WTC11 (cell line): ENCODE measurements at regions not wholly inside any gene's neighbourhood (a gene's known extent, or its start where the extent isn't known, plus 50 kb on each side); places are given as distances from the start of the nearest gene placed in this dataset.

ENCODE experiments used
- ATAC-seq: fragments of 200-7000 bp; cut with Tn5 transposase; 2 replicates; pipeline ENCODE4 v1.10.0; 2021; ENCODE audit warnings: mild to moderate bottlenecking, moderate library complexity
- CTCF ChIA-PET: fragments of 300-600 bp; sonication (Branson Sonifier 250); formaldehyde crosslinking; loops from one replicate; lab custom pipeline; 2021; ENCODE audit warnings: antibody characterized with exemption; lab: Charles Lee
- POLR2A ChIA-PET: fragments of 350-600 bp; sonication (Branson Sonifier 250); formaldehyde crosslinking; loops from one replicate; lab custom pipeline; 2021; ENCODE audit warnings: antibody characterized with exemption; lab: Charles Lee
- DNase-seq: peaks from one replicate; pipeline ENCODE4 v3.0.0; 2021; ENCODE audit warnings: low spot score
- H3K27ac Mint-ChIP-seq: 2 replicates; pipeline ENCODE4 v1.8.0; 2021; ENCODE audit warnings: mixed read lengths
- H3K27me3 Mint-ChIP-seq: 2 replicates; pipeline ENCODE4 v1.8.0; 2021; ENCODE audit warnings: low read depth, mild to moderate bottlenecking, moderate library complexity, mixed read lengths
- H3K36me3 Mint-ChIP-seq: 2 replicates; pipeline ENCODE4 v1.8.0; 2021; ENCODE audit warnings: mixed read lengths
- H3K4me1 Mint-ChIP-seq: 2 replicates; pipeline ENCODE4 v1.8.0; 2022; ENCODE audit warnings: mixed read lengths
- H3K4me3 Mint-ChIP-seq: 2 replicates; pipeline ENCODE4 v1.8.0; 2021; ENCODE audit warnings: mild to moderate bottlenecking, moderate library complexity, mixed read lengths
- H3K9me3 Mint-ChIP-seq: 2 replicates; pipeline ENCODE4 v1.8.0; 2021; ENCODE audit warnings: mixed read lengths
- ATF2 ChIP-seq: sonication (generic); formaldehyde crosslinking; IDR thresholded peaks from 2 replicates; pipeline ENCODE4 v1.8.1; 2022; ENCODE audit warnings: low read depth, missing genetic modification reagents, borderline replicate concordance
- ATF3 ChIP-seq: sonication (generic); formaldehyde crosslinking; conservative IDR thresholded peaks from 2 replicates; pipeline ENCODE4 v1.8.1; 2022; ENCODE audit warnings: mild to moderate bottlenecking, missing genetic modification reagents
- ERG ChIP-seq: fragments of 250-450 bp; sonication (Bioruptor Pico); IDR thresholded peaks from 2 replicates; pipeline ENCODE4 v1.8.0; 2021; ENCODE audit warnings: mild to moderate bottlenecking
- HMGXB4 ChIP-seq: sonication (generic); formaldehyde crosslinking; IDR thresholded peaks from 2 replicates; pipeline ENCODE4 v1.8.1; 2023; ENCODE audit warnings: mild to moderate bottlenecking, moderate library complexity, missing genetic modification reagents
- JAZF1 ChIP-seq: fragments of 250-450 bp; sonication (Bioruptor Pico); IDR thresholded peaks from 2 replicates; pipeline ENCODE4 v1.9.0; 2021; ENCODE audit warnings: moderate library complexity, mild to moderate bottlenecking, inconsistent platforms
- MAX ChIP-seq: sonication (generic); formaldehyde crosslinking; IDR thresholded peaks from 2 replicates; pipeline ENCODE4 v1.8.0; 2022; ENCODE audit warnings: mild to moderate bottlenecking, missing genetic modification reagents
- NFE2L1 ChIP-seq: sonication (generic); formaldehyde crosslinking; IDR thresholded peaks from 2 replicates; pipeline ENCODE4 v1.8.1; 2023; ENCODE audit warnings: missing genetic modification reagents
- NR2C2 ChIP-seq: sonication (generic); formaldehyde crosslinking; IDR thresholded peaks from 2 replicates; pipeline ENCODE4 v1.8.0; 2022; ENCODE audit warnings: mild to moderate bottlenecking, missing genetic modification reagents
- OVOL2 ChIP-seq: fragments of 250-450 bp; sonication (Bioruptor Pico); IDR thresholded peaks from 2 replicates; pipeline ENCODE4 v1.9.0; 2021; ENCODE audit warnings: mild to moderate bottlenecking, borderline replicate concordance
- SOX15 ChIP-seq: fragments of 250-450 bp; sonication (Bioruptor Pico); IDR thresholded peaks from 2 replicates; pipeline ENCODE4 v1.9.0; 2021; ENCODE audit warnings: mild to moderate bottlenecking
- TCF7 ChIP-seq: sonication (generic); formaldehyde crosslinking; IDR thresholded peaks from 2 replicates; pipeline ENCODE4 v1.8.0; 2022; ENCODE audit warnings: mild to moderate bottlenecking, low read depth, missing genetic modification reagents, moderate library complexity
- TEAD4 ChIP-seq: sonication (generic); formaldehyde crosslinking; IDR thresholded peaks from 2 replicates; pipeline ENCODE4 v1.8.0; 2022; ENCODE audit warnings: mild to moderate bottlenecking, missing genetic modification reagents
- ZBTB21 ChIP-seq: sonication (generic); formaldehyde crosslinking; IDR thresholded peaks from 2 replicates; pipeline ENCODE4 v1.8.1; 2023; ENCODE audit warnings: mild to moderate bottlenecking, missing genetic modification reagents, borderline replicate concordance
- ZNF396 ChIP-seq: fragments of 250-450 bp; sonication (Bioruptor Pico); IDR thresholded peaks from 2 replicates; pipeline ENCODE4 v1.8.0; 2021; ENCODE audit warnings: mild to moderate bottlenecking, moderate library complexity, borderline replicate concordance
- ZNF416 ChIP-seq: fragments of 250-450 bp; sonication (Bioruptor Pico); IDR thresholded peaks from 2 replicates; pipeline ENCODE4 v1.9.0; 2021; ENCODE audit warnings: mild to moderate bottlenecking, inconsistent platforms
- ZSCAN18 ChIP-seq: fragments of 250-450 bp; sonication (Bioruptor Pico); IDR thresholded peaks from 2 replicates; pipeline ENCODE4 v2.1.2; 2022; ENCODE audit warnings: mild to moderate bottlenecking, moderate library complexity
- TF ChIP-seq, protein P1 (sequence below): sonication (generic); formaldehyde crosslinking; IDR thresholded peaks from 2 replicates; pipeline ENCODE4 v1.8.1; 2022; ENCODE audit warnings: low read depth, mild to moderate bottlenecking, moderate library complexity, missing genetic modification reagents, borderline replicate concordance
- TF ChIP-seq, protein P2 (sequence below): sonication (generic); formaldehyde crosslinking; IDR thresholded peaks from 2 replicates; pipeline ENCODE4 v1.8.1; 2023; ENCODE audit warnings: mild to moderate bottlenecking, missing genetic modification reagents, moderate library complexity
- TF ChIP-seq, protein P3 (sequence below): sonication (generic); formaldehyde crosslinking; IDR thresholded peaks from 2 replicates; pipeline ENCODE4 v1.8.1; 2022; ENCODE audit warnings: mild to moderate bottlenecking, moderate library complexity, missing genetic modification reagents
- TF ChIP-seq, protein P4 (sequence below): sonication (generic); formaldehyde crosslinking; IDR thresholded peaks from 2 replicates; pipeline ENCODE4 v1.8.1; 2023; ENCODE audit warnings: mild to moderate bottlenecking, missing genetic modification reagents

DNA sequence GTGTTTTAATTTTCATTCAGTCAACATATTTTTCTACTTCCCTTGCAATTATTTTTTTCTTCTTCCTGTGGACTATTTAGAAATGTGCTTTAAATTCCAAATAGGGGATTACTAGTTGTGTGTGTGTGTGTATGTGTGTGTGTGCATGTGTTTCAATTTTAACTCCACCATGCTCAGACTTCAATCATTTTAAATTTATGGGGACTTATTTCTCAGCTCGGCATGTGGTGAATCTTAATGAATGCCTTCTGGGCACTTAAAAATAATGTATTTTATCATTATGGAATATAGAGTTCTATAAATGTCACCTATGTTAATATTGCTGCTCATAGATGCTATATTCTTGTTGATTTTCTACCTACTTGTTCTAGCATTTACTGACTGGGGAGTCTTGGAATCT, 465.6 kb upstream of the PRKX start:
- CTCF ChIA-PET = no interaction called here
- H3K4me1 Mint-ChIP-seq = peaks cover 27% of the 10 kb centered on the region
- H3K4me3 Mint-ChIP-seq = no peak overlapping the region
- TF ChIP-seq ZNF416 (CRISPR knock-in tag) = no peak
- no peak for TF ChIP-seq NFE2L1 (CRISPR knock-in tag)
- TF ChIP-seq ERG (CRISPR knock-in tag) = no peak
- TF ChIP-seq, protein P1, sequence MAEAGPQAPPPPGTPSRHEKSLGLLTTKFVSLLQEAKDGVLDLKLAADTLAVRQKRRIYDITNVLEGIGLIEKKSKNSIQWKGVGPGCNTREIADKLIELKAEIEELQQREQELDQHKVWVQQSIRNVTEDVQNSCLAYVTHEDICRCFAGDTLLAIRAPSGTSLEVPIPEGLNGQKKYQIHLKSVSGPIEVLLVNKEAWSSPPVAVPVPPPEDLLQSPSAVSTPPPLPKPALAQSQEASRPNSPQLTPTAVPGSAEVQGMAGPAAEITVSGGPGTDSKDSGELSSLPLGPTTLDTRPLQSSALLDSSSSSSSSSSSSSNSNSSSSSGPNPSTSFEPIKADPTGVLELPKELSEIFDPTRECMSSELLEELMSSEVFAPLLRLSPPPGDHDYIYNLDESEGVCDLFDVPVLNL (CRISPR knock-in tag) = no peak
- TF ChIP-seq, protein P2, sequence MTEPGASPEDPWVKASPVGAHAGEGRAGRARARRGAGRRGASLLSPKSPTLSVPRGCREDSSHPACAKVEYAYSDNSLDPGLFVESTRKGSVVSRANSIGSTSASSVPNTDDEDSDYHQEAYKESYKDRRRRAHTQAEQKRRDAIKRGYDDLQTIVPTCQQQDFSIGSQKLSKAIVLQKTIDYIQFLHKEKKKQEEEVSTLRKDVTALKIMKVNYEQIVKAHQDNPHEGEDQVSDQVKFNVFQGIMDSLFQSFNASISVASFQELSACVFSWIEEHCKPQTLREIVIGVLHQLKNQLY (CRISPR knock-in tag) = no peak
- no peak for TF ChIP-seq TCF7
- TF ChIP-seq, protein P3, sequence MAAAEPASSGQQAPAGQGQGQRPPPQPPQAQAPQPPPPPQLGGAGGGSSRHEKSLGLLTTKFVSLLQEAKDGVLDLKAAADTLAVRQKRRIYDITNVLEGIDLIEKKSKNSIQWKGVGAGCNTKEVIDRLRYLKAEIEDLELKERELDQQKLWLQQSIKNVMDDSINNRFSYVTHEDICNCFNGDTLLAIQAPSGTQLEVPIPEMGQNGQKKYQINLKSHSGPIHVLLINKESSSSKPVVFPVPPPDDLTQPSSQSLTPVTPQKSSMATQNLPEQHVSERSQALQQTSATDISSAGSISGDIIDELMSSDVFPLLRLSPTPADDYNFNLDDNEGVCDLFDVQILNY (CRISPR knock-in tag) = no peak
- TF ChIP-seq ZBTB21 (CRISPR knock-in tag) = no peak
- TF ChIP-seq HMGXB4 (CRISPR knock-in tag) = no peak
- no peak for TF ChIP-seq ATF3 (CRISPR knock-in tag)
- TF ChIP-seq SOX15 (CRISPR knock-in tag) = no peak
- no peak for TF ChIP-seq NR2C2 (CRISPR knock-in tag)
- TF ChIP-seq ZNF396 = no peak
- no peak for TF ChIP-seq ZSCAN18 (CRISPR knock-in tag)
- TF ChIP-seq, protein P4, sequence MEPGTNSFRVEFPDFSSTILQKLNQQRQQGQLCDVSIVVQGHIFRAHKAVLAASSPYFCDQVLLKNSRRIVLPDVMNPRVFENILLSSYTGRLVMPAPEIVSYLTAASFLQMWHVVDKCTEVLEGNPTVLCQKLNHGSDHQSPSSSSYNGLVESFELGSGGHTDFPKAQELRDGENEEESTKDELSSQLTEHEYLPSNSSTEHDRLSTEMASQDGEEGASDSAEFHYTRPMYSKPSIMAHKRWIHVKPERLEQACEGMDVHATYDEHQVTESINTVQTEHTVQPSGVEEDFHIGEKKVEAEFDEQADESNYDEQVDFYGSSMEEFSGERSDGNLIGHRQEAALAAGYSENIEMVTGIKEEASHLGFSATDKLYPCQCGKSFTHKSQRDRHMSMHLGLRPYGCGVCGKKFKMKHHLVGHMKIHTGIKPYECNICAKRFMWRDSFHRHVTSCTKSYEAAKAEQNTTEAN (CRISPR knock-in tag) = no peak
- TF ChIP-seq MAX (CRISPR knock-in tag) = no peak
- TF ChIP-seq OVOL2 (CRISPR knock-in tag) = no peak
- TF ChIP-seq TEAD4 (CRISPR knock-in tag) = no peak
- TF ChIP-seq JAZF1 (CRISPR knock-in tag) = no peak
- TF ChIP-seq ATF2 (CRISPR knock-in tag) = no peak
- POLR2A ChIA-PET = no interaction called here
- H3K27me3 Mint-ChIP-seq = no peaks in the 10 kb centered on the region
- peaks cover 5% of the 10 kb centered on the region; the same call in 1 of the 2 replicates for H3K36me3 Mint-ChIP-seq
- peaks cover 8% of the 10 kb centered on the region for H3K9me3 Mint-ChIP-seq
- ATAC-seq = no peak
- H3K27ac Mint-ChIP-seq = no peak overlapping the region
- DNase-seq = no peak
